Left colon (tissue), 2 donors: ENCODE measurements at regions not wholly inside any gene's neighbourhood (a gene's known extent, or its start where the extent isn't known, plus 50 kb on each side); places are given as distances from the start of the nearest gene placed in this dataset.

ENCODE experiments used
- ATAC-seq: fragments of 200-7000 bp; cut with Tn5 transposase; one replicate; pipeline ENCODE4 v1.9.1; 2020; ENCODE audit warnings: mild to moderate bottlenecking, moderate library complexity
- DNase-seq, 2 donors: peaks; one replicate each; pipeline ENCODE4 v3.0.0-alpha.2; 2020
- intact Hi-C, 2 donors: fragments of 100-400 bp; cut with DNase I in 1 of 2; cut with micrococcal nuclease in 1 of 2; formaldehyde crosslinking; loops; one replicate each; pipeline versions ENCODE4 v1.11.2 to v1.14.0; 2022; cut with DNase I, micrococcal nuclease
- donor health status: DM: no; HTN: no; CAD: no.
- donor health status: DM: yes; HTN: yes; CAD: no.

- intact Hi-C loops, result no loop called here
- DNase-seq (no peak), ATAC-seq (no peak)
Observed at GRCh38 chr15:31234815-31235214, 91.8 kb upstream of the KLF13 start.

GRCh38 chr15:31235311-31236183, 91.1 kb upstream of the KLF13 start:
- peak in 1 of 2 donors; percentile 58 for DNase-seq
- intact Hi-C loops, result no loop called here
- ATAC-seq, result peak; percentile 67

GRCh38 chr15:31236184-31237042, 90.2 kb upstream of the KLF13 start:
- DNase-seq (peak; percentile 40 to 53), ATAC-seq (peak; percentile 38)
- intact Hi-C loops, result no loop called here

- intact Hi-C loops, result no loop called here
- ATAC-seq (no peak), DNase-seq (no peak)
Observed at GRCh38 chr15:31237043-31237324, 89.7 kb upstream of the KLF13 start.

DNA sequence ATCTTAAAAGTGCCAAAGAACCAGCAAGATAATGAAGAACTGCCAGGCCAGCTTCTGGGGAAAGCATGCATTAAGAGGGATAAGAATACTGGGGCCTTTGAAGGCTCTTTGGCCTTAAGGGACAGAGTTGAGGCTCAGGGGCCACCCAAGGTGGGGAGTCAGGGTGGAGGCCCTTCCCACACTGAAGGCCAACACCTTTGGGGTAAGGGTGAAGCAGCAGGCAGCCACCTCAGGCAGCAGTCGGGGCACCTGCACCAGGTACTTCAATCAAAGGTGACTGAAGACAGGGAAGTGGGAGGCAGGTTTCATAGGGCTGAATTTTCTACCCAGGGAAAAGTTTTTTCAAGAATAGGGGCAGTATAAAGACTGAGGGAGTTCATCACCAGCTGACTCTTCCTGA, 87.7 kb upstream of the KLF13 start:
- DNase-seq (no peak), ATAC-seq (peak; percentile 15)
- intact Hi-C loops, result no loop called here

DNA sequence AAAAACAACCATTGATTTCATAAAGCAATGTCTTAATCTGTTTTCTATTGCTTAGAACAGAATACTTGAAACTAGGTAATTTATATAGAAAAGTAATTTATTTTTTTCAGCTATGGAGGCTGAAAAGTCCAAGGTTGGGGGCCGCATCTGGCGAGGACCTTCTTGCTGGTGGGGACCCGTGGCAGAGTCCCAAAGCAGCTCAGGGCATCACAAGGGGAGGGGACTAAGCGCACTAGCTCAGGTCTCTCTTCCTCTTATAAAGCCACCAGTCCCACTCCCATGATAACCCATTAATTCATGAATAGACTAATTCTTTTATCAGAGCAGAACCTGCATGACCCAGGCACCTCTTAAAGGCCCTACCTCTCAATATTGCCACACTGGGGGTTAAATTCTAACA, 87.2 kb upstream of the KLF13 start:
- DNase-seq (no peak), ATAC-seq (no peak)
- intact Hi-C loops, result no loop called here

GRCh38 chr15:31241888-31242522, 84.6 kb upstream of the KLF13 start:
- ATAC-seq (no peak), DNase-seq (no peak)
- intact Hi-C loops, result no loop called here

GRCh38 chr15:31243895-31244294, 82.7 kb upstream of the KLF13 start:
- DNase-seq, result no peak
- no peak for ATAC-seq
- intact Hi-C loops, result no loop called here

DNA sequence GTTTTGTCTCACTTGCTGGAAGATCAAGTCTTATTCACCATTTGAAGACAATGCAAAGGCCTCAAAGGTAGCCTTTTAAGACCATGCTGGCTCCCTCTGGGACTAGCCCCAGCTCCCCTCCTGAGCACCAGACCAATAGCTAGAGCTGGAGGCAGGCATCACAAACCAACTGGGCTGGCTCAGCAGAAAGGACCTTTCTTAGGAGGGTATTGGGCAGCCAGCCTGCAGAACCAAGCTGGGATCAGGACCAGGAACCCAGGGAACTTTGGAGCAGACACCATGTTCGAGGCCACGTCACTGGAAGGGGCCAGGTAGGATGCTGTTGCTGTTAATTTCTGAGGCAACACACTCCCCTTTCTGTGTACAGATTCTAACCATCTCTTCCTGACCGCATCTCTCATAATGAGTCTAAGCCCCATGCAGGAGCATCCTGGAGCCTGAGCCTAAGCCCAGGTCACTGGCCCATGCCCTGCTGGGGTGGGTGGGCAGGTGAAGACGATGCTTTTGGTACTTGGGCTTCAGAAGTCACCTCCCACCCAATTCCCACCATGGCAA, 81.4 kb upstream of the KLF13 start:
- DNase-seq (no peak), ATAC-seq (no peak)
- intact Hi-C loops, result no loop called here

- intact Hi-C loops, result no loop called here
- no peak for ATAC-seq
- no peak for DNase-seq
Observed at GRCh38 chr15:31245756-31246155, 80.9 kb upstream of the KLF13 start.

DNA sequence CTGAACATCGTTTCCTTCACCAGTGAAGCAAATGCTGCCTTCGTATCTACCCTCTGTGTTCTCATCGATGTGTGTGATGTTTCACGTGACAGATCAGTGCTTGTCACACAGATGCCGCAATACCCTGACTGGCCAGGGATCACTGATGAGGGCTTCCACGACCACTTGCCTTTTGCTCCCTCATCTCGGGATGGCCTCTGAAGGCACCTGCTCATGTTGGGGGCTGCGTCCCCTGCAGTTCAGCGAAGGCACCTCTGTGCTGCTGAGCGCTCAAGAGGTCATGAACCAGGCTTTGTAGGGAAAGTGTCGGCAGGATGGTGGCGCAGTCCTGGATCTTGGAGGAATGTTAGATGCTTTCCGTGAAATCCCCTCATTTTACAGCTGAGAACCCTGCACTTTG, 79.2 kb upstream of the KLF13 start:
- no peak for DNase-seq
- intact Hi-C loops, result no loop called here
- ATAC-seq, result no peak

DNA sequence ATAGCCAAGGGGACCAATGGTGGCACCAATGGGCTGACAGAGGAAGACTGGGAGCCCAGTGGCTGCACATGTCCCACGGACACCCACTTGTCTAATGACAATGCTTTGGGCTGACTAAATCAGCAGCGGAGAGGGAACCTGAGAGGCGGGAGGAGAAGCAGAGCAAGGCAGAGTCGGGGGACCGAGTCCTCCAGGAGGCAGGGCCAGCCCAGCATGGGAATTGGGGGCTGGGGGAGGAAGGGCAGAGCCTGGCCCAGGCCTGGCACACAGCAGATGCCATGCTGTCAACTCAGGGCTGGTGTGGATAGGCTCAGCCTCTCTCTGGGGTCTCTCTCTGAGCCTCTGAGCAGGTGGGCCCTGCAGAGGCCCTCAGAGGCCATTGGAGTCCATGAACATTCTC, 78.4 kb upstream of the KLF13 start:
- no peak for DNase-seq

DNA sequence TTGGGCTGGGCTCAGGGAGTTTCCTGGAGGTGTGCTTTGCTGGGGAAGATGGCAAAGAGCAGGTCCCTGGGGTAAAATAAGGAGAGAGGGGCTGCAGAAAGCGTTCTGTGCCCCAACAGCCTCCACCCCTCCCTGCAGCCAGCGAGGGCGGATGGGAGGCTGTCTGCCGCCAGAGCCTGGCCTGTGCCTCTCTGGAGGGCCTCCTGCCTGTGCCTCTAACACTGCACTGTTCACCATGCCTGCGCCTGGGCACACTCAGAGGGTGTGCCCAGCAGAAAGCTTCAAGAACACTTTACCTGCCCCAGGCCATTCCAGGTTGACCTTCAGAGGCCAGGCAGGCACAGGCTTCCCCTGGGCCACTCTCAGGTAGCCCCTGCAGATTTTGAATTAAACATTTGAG, 77.7 kb upstream of the KLF13 start:
- intact Hi-C loops, result no loop called here
- ATAC-seq (no peak), DNase-seq (no peak)

More for the DNA sequence above, 78.4 kb upstream of the KLF13 start:
- intact Hi-C loops, result no loop called here
- no peak for ATAC-seq

- no peak for ATAC-seq
- DNase-seq, result no peak
- intact Hi-C loops, result no loop called here
Observed at GRCh38 chr15:31250033-31250432, 76.6 kb upstream of the KLF13 start.

DNA sequence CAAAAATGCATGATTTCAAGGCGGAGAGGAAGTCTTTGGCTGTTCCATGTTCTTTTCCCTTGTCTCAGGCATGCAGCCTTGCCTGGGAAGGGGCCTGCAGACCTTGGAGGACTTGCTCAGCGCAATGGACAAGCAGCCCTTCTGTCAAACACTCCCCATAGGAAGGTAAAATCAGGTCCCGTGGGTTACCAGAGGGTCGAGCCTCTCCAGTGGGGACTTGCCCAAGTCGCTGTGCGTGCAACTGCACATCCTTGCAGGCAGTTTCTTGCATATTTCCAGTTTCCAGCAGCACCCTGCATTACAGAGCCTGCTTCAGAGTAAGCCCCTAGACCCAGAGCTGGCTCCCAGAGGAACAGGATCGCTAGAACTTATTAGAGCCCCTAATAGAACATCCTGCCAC, 75.5 kb upstream of the KLF13 start:
- no peak for DNase-seq
- intact Hi-C loops, result no loop called here
- ATAC-seq, result no peak

DNA sequence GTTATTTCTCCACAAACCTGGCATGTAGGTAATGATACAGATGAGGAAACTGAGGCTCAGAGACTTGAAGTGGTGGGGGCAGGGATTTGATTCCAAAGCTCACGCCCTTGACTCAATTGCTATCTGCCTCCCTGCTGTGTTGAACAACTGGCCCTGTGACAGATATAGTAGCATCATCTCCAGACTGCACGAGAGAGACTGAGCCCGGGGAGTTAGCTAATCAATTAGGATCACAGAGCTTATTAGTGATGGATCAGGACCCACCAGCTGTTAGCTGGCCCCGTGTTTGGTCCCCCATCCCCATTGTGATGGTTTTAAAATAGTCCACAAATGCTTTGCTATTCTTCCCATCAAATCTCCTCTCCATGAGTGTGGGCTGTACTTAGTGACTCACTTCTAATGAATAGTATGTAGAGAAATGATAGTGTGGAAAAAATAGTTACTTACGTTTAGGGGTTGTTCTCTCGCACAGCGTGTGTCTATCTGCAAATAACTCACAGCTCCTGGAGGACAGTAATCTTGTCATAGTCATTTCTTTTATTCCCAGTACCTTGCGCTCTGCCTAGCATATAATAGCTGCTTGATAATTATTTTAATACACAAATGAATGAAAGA, 74.4 kb upstream of the KLF13 start:
- no peak for DNase-seq
- ATAC-seq, result no peak
- intact Hi-C loops, result no loop called here

GRCh38 chr15:31254431-31255175, 72.0 kb upstream of the KLF13 start:
- DNase-seq (peak; percentile 56 to 77), ATAC-seq (peak; percentile 82)
- intact Hi-C loops, result no loop called here

- intact Hi-C loops, result no loop called here
- no peak for DNase-seq
Observed at GRCh38 chr15:31255176-31255510, 71.5 kb upstream of the KLF13 start.

More at GRCh38 chr15:31255176-31255510, 71.5 kb upstream of the KLF13 start:
- ATAC-seq, result peak; percentile 23
